Dendritic cell treated with granulocyte-macrophage colony-stimulating factor and Interleukin-4, amounts not matched to agents 40 ng/mL and 50 ng/mL, for 4 days (primary cell): ENCODE measurements at regions not wholly inside any gene's neighbourhood (a gene's known extent, or its start where the extent isn't known, plus 50 kb on each side); places are given as distances from the start of the nearest gene placed in this dataset.

Experiments
- H3K27ac Mint-ChIP-seq: one replicate; pipeline ENCODE4 v1.8.0; 2022; ENCODE audit warnings: mild to moderate bottlenecking, mixed read lengths
- H3K27me3 Mint-ChIP-seq: one replicate; pipeline ENCODE4 v1.8.0; 2022; ENCODE audit warnings: mild to moderate bottlenecking, mixed read lengths
- H3K36me3 Mint-ChIP-seq: one replicate; pipeline ENCODE4 v1.8.0; 2022; ENCODE audit warnings: low read depth, mixed read lengths
- H3K4me1 Mint-ChIP-seq: one replicate; pipeline ENCODE4 v1.8.0; 2022; ENCODE audit warnings: low read depth, mixed read lengths
- H3K4me3 Mint-ChIP-seq: one replicate; pipeline ENCODE4 v1.8.0; 2022; ENCODE audit warnings: mild to moderate bottlenecking, moderate library complexity, mixed read lengths
- H3K9me3 Mint-ChIP-seq: one replicate; pipeline ENCODE4 v1.8.0; 2022; ENCODE audit warnings: mixed read lengths
- intact Hi-C: fragments of 100-400 bp; cut with micrococcal nuclease; formaldehyde crosslinking; loops from one replicate; pipeline ENCODE4 v1.15.0; 2022

DNA sequence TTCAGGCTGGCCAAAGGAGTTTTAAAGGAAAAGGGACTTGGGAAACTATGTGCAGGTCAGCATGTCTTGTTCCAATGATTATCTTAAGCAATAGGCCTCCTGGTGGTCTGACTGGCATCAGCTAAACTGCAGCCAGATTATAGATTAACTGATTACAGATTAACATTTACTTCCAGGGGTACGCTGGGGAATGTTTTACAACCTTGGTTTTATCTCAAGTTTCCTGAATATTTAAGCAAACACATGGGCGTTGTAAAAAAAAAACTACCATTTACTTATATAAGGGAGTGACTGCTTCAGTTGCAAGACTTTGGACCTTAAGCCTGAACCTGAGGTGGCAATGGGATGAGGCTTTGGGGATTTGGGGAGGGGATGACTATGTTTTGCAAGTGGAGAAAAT lies 600.6 kb upstream of the B3GALT2 start:
- Mint-ChIP-seq H3K27me3 (no peaks in the 10 kb centered on the region), H3K4me1 (no peaks in the 10 kb centered on the region), H3K36me3 (no peaks in the 10 kb centered on the region), H3K4me3 (no peak overlapping the region), H3K9me3 (peaks cover 9% of the 10 kb centered on the region), H3K27ac (no peak overlapping the region)
- intact Hi-C loops = no loop called here

GRCh38 chr1:193785850-193786420 lies 599.5 kb upstream of the B3GALT2 start:
- intact Hi-C loops = no loop called here
- Mint-ChIP-seq H3K4me1 (no peaks in the 10 kb centered on the region), H3K9me3 (no peaks in the 10 kb centered on the region), H3K36me3 (no peaks in the 10 kb centered on the region), H3K4me3 (no peak overlapping the region), H3K27ac (no peak overlapping the region), H3K27me3 (no peaks in the 10 kb centered on the region)

DNA sequence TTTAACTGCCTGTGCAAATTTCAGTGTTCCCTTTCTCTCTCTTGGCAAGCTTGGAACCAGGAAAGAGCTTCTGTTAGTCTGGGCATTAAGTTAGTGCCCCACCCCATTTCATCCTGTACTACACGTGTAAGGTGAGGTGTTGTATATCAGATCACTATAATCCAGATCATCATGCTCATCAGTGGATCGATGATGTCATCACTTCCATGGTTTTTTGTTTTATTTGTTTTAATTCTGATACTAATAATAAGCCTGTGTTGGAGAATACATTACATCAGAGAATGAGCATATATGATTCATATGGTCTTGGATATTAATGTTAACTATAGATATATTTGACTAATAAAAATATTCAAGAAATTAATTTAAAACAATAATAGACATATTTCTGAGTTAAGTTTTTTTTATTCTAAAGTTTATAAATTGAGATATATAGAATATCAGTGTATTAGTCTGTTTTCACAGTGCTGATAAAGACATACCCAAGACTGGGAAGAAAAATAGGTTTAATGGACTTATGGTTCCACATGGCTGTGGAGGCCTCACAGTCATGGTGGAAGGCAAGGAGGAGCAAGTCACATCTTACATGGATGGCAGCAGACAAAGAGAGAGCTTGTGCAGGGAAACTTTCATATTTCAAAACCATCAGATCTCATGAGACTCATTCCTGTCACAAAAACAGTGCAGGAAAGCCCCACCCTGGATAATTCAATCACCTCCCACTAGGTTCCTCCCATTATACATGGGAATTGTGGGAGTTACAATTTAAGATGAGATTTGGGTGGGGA lies 588.3 kb upstream of the B3GALT2 start:
- Mint-ChIP-seq H3K27ac (no peak overlapping the region), H3K9me3 (peaks cover 24% of the 10 kb centered on the region), H3K4me1 (no peaks in the 10 kb centered on the region), H3K36me3 (no peaks in the 10 kb centered on the region), H3K27me3 (no peaks in the 10 kb centered on the region), H3K4me3 (no peak overlapping the region)
- intact Hi-C loops = no loop called here

DNA sequence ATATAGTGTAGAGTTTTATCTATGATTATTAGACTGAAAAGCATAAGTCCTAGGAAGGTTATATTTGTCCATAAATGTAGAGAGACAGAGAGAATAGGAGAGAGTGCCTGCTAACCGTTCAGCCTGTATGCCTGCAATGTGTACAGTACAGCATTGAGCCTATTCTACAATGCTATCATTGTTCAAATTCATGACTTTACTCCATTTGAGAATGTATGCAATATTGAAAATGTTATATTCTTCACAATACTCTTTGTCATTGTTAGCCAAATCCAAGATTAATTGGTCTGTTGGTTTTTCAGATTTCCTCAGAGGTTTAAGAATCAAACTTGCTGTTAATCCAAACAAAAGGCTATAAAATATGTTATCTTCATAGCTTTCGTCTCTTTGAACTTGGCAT lies 585.2 kb upstream of the B3GALT2 start:
- peaks cover 21% of the 10 kb centered on the region for H3K9me3 Mint-ChIP-seq
- intact Hi-C loops = no loop called here

GRCh38 chr1:193769651-193770050 lies 583.2 kb upstream of the B3GALT2 start:
- Mint-ChIP-seq H3K27me3 (no peaks in the 10 kb centered on the region), H3K4me3 (no peak overlapping the region), H3K27ac (no peak overlapping the region), H3K9me3 (peaks cover 2% of the 10 kb centered on the region), H3K4me1 (no peaks in the 10 kb centered on the region), H3K36me3 (no peaks in the 10 kb centered on the region)
- intact Hi-C loops = no loop called here

More for the DNA sequence above, 585.2 kb upstream of the B3GALT2 start:
- Mint-ChIP-seq H3K27me3 (no peaks in the 10 kb centered on the region), H3K4me1 (no peaks in the 10 kb centered on the region), H3K4me3 (no peak overlapping the region), H3K27ac (no peak overlapping the region), H3K36me3 (no peaks in the 10 kb centered on the region)

DNA sequence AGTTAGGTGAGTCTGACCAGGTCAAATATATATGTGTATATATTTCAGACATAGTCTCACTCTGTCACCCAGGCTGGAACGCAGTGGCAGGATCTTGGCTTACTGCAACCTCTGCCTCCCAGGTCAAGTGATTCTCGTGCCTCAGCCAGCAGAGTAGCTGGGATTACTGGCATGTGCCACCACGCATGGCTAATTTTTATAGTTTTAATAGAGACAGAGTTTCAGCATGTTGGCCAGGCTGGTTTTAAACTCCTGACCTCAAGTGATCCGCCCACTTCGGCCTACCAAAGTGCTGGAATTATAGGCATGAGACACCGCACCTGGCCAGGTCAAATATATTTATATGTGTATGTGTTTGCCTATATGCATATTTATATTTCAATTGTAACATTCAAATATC lies 581.5 kb upstream of the B3GALT2 start:
- intact Hi-C loops = no loop called here
- H3K27me3 Mint-ChIP-seq = no peaks in the 10 kb centered on the region
- no peak overlapping the region for H3K27ac Mint-ChIP-seq
- no peak overlapping the region for H3K4me3 Mint-ChIP-seq
- no peaks in the 10 kb centered on the region for H3K4me1 Mint-ChIP-seq
- H3K9me3 Mint-ChIP-seq = no peaks in the 10 kb centered on the region
- no peaks in the 10 kb centered on the region for H3K36me3 Mint-ChIP-seq

- intact Hi-C loops = no loop called here
- H3K27ac Mint-ChIP-seq = no peak overlapping the region
- no peaks in the 10 kb centered on the region for H3K9me3 Mint-ChIP-seq
Measured at GRCh38 chr1:193766329-193766728, 579.9 kb upstream of the B3GALT2 start.

DNA sequence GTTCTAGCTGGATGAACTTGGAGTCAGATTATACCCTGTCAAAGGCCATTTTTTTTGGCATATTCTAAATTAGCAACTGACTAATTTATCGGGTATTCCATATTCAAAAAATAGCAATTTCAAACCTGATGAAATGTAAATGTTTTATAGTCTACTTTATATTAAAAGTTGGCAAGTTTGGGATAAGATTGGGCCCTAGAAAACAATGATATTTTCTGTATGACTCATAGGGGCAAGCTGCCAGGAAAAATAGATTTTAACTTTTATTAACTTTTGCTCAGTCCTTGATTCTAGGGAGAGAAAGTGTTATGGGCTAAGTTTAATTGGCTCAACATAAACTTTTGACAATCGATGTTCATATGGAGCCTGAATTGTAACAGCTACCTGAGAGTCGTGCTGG lies 576.9 kb upstream of the B3GALT2 start:
- H3K4me3 Mint-ChIP-seq = no peak overlapping the region
- H3K27ac Mint-ChIP-seq = no peak overlapping the region
- H3K9me3 Mint-ChIP-seq = no peaks in the 10 kb centered on the region

More at GRCh38 chr1:193766329-193766728, 579.9 kb upstream of the B3GALT2 start:
- Mint-ChIP-seq H3K36me3 (no peaks in the 10 kb centered on the region), H3K4me3 (no peak overlapping the region), H3K27me3 (no peaks in the 10 kb centered on the region), H3K4me1 (no peaks in the 10 kb centered on the region)

GRCh38 chr1:193762236-193762635 lies 575.8 kb upstream of the B3GALT2 start:
- H3K9me3 Mint-ChIP-seq = no peaks in the 10 kb centered on the region
- H3K4me3 Mint-ChIP-seq = no peak overlapping the region
- no peaks in the 10 kb centered on the region for H3K36me3 Mint-ChIP-seq
- H3K4me1 Mint-ChIP-seq = no peaks in the 10 kb centered on the region
- intact Hi-C loops = no loop called here
- no peak overlapping the region for H3K27ac Mint-ChIP-seq
- no peaks in the 10 kb centered on the region for H3K27me3 Mint-ChIP-seq

More for the DNA sequence above, 576.9 kb upstream of the B3GALT2 start:
- intact Hi-C loops = no loop called here
- Mint-ChIP-seq H3K27me3 (no peaks in the 10 kb centered on the region), H3K4me1 (no peaks in the 10 kb centered on the region), H3K36me3 (no peaks in the 10 kb centered on the region)

GRCh38 chr1:193755441-193755840 lies 569.0 kb upstream of the B3GALT2 start:
- no peak overlapping the region for H3K4me3 Mint-ChIP-seq
- intact Hi-C loops = no loop called here

GRCh38 chr1:193754732-193755427 lies 568.5 kb upstream of the B3GALT2 start:
- Mint-ChIP-seq H3K9me3 (no peaks in the 10 kb centered on the region), H3K4me3 (no peak overlapping the region), H3K36me3 (no peaks in the 10 kb centered on the region), H3K27ac (no peak overlapping the region), H3K27me3 (no peaks in the 10 kb centered on the region), H3K4me1 (no peaks in the 10 kb centered on the region)
- intact Hi-C loops = no loop called here

More at GRCh38 chr1:193755441-193755840, 569.0 kb upstream of the B3GALT2 start:
- Mint-ChIP-seq H3K27me3 (no peaks in the 10 kb centered on the region), H3K4me1 (no peaks in the 10 kb centered on the region), H3K9me3 (no peaks in the 10 kb centered on the region), H3K27ac (no peak overlapping the region), H3K36me3 (no peaks in the 10 kb centered on the region)

- intact Hi-C loops = no loop called here
Measured at GRCh38 chr1:193754151-193754550, 567.7 kb upstream of the B3GALT2 start.

DNA sequence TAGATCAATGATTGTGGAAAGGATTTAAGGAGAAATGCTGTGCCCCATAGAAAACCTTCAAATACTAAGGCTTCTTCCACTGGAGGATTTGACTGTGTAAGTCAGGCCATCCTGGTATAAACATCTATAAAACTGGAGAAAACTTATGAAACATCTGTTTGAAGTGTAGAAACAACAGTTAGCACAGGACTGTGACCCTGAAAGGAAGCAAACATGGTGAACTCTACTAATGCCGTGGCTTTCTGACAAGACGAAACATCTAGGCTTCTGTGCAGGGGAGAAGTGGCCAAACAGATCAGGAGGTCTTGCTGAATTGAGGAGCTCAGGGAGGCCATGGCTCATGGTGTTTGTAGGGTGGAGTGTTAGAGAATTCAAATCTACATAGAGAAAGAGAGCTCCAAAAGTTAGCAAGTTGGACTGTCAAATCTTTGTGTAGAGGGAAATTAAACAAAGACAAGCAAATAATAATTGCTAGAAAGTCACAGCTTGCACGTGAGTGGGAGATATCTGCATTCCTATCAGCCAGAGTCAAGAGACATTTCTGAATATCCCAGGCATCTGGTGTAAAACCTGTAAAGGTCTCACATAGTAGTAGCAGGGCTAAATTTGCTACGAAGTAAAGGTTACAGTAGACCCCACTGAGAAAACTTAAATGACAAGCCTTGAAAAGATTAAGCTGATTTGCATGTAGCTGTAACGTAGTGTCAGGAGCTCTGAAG lies 566.8 kb upstream of the B3GALT2 start:
- H3K36me3 Mint-ChIP-seq = no peaks in the 10 kb centered on the region
- H3K27ac Mint-ChIP-seq = no peak overlapping the region
- H3K4me3 Mint-ChIP-seq = no peak overlapping the region
- H3K4me1 Mint-ChIP-seq = no peaks in the 10 kb centered on the region
- H3K27me3 Mint-ChIP-seq = no peaks in the 10 kb centered on the region
- no peaks in the 10 kb centered on the region for H3K9me3 Mint-ChIP-seq
- intact Hi-C loops = no loop called here

More at GRCh38 chr1:193754151-193754550, 567.7 kb upstream of the B3GALT2 start:
- Mint-ChIP-seq H3K9me3 (no peaks in the 10 kb centered on the region), H3K27me3 (no peaks in the 10 kb centered on the region), H3K27ac (no peak overlapping the region), H3K4me1 (no peaks in the 10 kb centered on the region), H3K4me3 (no peak overlapping the region), H3K36me3 (no peaks in the 10 kb centered on the region)

DNA sequence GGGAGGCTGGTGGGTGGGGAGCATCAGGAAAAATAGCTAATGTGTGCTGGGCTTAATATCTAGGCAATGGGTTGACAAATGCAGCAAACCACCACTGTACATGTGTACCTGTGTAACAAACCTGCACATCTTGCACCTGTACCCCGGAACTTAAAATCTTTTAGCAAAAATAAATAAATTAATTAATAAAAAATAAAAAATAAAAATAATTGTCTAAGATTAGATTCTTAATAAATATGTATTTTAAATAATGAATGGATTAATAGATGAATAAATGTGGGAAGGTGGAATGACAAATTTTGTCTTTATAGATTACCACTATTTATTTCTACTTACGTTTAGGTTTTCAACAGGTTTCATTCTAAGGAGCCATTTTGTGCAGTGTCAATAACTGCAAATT lies 563.5 kb upstream of the B3GALT2 start:
- H3K27me3 Mint-ChIP-seq = no peaks in the 10 kb centered on the region

More for the DNA sequence above, 563.5 kb upstream of the B3GALT2 start:
- Mint-ChIP-seq H3K9me3 (no peaks in the 10 kb centered on the region), H3K4me1 (no peaks in the 10 kb centered on the region), H3K27ac (no peak overlapping the region), H3K36me3 (no peaks in the 10 kb centered on the region), H3K4me3 (no peak overlapping the region)
- intact Hi-C loops = no loop called here
